ENCODE measurements at regions not wholly inside any gene's neighbourhood (a gene's known extent, or its start where the extent isn't known, plus 50 kb on each side); places are given as distances from the start of the nearest gene placed in this dataset.

DNA sequence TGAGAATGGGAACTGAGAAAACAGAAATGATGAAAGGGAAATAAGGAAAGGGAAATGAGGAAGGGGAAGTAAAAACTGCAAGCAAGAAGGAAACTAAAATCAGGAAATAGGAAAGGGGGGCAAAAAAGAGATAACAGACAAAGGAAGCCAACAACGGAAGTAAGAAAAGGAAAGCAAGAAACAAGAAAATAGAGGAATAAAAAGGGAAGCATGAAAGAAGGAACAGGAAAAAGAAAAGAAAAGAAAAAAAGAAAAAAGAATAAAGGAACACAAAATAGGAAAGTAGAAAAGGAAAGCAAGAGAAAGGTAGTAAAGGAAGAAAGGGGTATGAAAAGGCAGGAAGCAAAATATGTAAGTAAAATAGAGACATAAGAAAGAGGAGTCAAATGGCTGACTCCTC lies 241.2 kb upstream of the NCKAP5 start:
- DNase-seq (ENCODE audit: low read depth in 2 of 3, low spot score in 2 of 3), result no peak

DNA sequence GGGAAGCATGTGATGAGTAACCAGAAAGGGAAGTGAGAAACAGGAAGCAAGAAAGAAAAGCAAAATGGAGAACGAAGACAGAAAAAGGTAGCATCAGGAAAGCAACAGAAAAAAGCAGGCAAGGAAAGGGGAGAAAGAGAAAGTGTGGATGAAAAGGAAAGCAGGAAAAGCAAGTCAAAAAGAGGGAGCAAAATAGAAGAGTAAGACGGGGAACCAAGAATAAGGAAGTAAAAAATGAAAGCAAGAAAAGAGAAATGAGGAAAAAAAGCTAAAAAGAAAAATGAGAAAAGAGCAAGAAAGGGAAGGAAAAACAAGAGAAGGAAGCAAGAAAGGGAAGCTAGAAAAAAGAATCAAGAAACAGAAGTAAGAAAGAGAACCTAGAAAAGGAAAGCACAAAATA lies 242.3 kb upstream of the NCKAP5 start:
- no peak for DNase-seq (ENCODE audit: low read depth in 2 of 3, low spot score in 2 of 3)

DNA sequence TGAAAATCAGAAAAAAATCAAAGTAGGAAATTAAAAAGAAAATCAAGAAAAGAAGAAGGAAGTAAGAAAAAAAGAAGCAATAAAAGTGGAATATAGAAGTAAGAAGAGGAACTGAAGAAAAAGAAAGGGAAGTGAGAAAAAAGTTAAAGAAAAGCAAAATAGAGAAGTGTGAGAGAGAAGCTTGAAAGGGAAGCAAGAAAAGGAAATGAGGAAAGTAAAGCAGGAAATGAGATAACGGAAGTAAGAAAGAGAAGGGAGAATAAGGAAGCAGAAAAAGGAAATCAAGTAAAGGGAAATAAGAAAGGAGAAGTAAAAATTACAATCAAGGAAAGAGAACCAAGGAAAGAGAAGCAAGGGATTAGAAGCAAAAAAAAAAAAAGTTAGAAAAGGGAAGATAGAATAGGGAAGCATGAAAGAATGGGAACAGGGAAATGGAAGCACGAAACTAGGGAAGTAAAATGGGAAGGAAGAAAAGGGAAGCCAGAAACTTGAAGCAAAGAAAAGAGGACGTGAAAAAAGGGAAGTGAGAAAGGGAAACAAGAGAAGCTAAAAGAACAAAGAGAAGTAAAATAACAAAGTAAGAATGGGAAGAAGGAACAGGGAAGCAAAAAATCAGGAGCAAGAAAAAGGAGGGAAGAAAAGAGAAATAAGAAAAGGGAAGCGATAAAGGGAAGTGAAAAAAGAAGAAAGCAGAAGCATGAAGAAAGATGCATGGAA lies 243.3 kb upstream of the NCKAP5 start:
- DNase-seq (ENCODE audit: low read depth in 2 of 3, low spot score in 2 of 3), result no peak

DNA sequence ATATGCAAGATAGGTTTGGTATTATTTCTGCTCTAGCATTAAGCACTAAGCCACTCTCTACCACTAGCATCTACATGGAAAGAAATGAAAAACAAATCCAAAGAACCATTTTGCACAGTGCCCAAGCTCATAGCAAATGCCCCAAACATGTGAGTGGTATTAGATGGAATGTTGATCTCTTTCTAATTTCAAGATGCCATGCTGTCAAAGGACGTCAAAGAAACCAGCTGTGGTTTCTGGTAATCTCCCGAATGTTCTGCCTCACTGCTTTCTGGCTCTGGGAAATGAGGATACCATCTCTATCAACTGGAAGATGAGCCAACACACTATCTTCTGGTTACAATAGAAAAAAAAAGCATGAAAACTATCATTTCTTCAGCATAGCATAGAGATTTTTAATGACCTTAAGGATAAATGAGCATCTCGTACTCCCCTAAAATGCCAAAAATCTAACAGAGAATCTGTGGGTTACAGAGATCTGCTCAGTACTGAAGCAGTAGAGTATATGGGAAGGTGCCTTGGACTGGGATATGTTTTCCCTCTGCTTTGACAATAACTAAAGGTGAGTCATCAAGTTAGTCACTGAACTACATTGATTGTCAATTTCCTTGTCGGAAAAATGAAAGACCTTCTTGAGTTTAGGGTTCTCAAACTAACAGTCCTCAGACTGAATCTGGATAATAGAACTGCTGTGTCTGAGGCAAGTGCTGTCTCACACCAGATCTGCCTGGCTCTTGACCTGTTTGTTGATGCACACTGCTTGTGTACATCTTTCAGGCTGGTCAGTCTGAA lies 244.8 kb upstream of the NCKAP5 start:
- DNase-seq (ENCODE audit: low read depth in 2 of 3, low spot score in 2 of 3), result no peak

DNA sequence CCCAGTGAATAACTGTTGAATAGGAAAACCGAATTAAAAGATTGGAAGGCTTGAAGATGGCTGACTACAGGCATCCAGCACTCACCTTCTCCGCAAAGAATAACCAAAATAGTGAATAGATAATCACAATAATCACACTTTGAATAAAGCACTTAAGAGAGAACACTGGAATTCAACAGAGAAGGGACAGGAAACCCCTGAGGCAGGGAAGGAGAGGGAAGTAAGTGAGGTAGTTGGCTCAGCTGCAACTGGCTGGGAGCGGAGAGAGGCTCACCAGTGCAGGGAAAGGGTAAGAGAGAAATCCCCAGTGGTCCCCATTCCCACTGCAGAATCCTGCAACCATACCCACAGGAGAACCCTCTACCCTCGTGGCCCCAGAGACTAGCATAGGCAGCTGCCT lies 246.6 kb upstream of the NCKAP5 start:
- no peak for DNase-seq (ENCODE audit: low read depth in 2 of 3, low spot score in 2 of 3)

DNA sequence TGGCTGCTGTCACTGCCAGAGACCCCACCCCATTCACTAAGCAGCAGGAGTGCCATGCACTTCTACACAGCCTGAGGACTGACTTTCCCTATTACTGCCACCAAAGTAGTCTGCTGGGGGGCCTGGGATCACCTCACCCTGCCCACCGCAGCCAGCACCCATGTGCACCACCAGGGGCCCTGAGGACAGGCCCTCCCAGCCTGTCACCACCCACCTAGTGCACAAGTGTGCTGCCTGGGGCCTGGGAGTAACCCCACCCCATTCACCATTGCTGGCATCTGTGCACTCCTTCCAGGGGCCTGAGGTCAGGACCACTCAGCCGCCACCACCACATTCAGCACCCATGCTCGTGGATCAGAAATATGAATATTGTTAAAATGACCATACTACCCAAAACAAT lies 247.8 kb upstream of the NCKAP5 start:
- DNase-seq (ENCODE audit: low read depth in 2 of 3, low spot score in 2 of 3), result no peak

DNA sequence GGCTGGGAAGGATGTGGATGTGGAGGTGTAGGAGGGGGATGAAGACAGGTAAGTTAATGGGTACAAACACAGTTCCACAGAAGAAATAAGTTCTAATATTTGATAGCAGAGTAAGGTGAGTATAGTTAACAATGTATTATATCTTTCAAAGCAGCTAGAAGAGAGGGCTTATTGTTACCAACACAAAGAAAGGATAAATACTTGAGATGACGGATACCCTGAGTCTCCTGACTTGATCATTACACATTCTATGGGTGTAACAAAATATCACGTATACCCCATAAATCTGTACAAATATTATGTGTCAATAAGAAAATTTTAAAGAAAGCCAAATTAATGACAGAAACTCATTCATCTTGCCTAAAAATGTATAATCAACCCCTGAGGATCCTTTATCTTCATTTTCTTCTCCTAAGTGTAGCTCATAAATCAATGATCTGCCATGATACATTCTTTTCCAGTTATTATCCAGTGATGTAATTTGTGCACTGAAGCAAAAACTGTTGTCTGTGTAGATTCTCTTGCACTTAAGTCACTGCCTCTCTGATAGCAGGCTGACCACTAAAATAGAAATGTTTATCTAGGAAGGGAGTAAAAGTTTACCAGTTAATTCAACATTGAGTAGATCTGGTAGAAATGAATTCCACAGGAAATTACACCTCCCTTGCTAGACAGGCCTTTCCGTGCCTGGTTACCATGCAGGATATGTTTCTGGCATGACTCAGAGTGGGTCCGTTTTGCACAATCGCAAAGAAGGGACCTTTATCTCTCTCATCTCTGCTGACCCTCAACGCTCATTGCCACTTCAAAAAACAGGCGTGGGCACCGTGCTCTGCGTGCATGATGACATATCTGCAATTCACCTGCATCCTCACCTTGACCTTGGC lies 249.7 kb upstream of the NCKAP5 start:
- DNase-seq (ENCODE audit: low read depth in 2 of 3, low spot score in 2 of 3), result no peak

DNA sequence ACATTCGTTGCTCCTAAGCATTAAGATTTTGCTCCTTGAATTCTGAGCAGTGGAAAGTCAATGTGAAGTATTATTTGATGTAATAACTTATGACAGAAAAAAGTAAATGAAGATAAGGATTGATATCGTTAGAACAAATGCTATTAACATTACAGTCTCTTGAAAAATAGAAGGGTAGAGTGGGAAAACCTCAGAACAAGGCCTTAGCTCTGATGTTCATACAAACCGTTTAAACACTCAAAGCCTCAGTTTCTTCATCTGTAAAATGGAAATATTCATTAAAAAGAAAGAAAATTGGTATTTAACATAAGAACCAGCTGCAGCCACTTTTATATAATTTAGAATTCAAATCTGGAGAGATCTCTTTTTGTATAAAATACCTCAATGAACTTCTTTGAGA lies 250.4 kb upstream of the NCKAP5 start:
- DNase-seq (ENCODE audit: low read depth in 2 of 3, low spot score in 2 of 3), result no peak

DNA sequence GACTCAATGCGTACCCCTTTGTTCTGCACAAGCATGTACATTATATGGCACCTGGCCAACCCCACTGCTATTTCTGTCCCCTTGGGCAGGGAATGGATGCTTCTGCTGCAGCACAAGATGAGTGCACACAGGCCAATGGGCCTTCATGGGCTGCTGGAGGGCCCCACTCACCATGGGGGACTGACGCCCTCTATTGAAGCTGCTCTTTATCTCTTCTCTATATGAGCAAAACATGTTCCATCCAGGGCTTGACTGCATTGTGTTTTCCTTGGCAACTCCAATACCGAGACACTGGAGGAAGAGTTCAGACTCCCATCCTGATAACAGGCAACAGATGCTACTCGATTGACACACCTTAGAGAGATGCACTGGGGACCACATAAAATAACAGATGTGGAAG lies 251.6 kb upstream of the NCKAP5 start:
- DNase-seq (ENCODE audit: low read depth in 2 of 3, low spot score in 2 of 3), result no peak

DNA sequence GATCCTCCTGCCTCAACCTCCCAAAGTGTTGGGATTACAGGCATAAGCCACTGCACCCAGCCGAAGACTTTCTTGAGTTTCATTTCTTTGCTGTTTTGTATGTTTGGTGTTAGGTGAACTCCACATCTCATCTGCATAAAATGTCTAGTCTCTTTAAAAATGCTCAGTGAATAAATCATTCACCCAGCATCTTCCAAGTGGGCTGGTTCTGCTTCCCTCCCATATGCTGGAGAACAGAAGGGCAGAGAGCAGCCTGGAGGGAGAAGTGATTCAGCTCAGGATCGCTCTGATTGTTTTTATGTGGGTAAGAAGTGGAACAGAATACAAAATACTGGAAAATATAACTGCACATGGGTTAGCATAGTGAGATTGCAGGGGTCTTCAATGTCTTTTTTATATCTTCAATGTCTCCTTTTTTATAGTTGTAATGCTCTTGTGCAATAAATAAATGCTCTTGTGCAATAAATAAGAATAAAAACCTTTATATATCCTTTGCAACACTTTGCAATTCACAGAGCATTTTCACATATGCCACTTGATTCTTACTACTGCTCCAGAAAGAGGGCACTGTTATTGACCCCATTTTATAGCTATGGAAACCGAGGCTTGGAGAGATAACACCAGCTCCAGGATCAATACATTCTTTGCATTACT lies 253.0 kb upstream of the NCKAP5 start:
- no peak for DNase-seq (ENCODE audit: low read depth in 2 of 3, low spot score in 2 of 3)

DNA sequence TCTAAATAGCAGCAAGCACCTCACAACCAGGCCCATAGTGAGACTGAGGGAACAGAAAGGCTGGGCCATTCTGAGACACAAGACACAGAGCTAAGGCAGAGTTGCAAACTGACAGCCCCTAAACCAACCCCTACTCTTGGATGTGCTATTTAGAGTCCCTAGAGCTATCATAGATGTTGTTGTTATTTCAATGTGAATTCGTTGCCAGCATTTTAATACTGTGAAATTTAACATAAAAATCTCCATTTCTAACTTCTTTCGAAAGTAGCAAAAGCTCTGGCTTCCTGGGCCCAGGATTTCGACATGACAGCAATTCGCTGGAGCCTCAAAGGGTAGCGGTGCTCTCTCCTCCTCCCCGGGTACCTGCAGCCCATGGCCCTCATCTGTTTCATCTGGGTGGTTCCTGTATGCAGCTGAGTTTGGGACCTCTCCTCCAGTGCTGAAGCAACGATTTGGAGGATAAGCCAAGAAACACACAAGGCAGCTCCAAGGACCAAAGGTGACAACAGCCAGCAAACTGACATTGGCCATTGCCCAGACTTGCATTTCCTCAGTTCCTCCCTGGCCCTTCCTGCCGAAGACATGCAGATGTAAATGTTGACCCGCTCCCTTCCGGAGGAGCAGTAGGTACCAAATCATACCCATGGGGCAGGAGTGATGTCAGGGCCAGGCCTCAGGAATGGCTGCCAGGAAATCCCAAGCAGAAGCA lies 254.4 kb upstream of the NCKAP5 start:
- no peak for DNase-seq (ENCODE audit: low read depth in 2 of 3, low spot score in 2 of 3)

DNA sequence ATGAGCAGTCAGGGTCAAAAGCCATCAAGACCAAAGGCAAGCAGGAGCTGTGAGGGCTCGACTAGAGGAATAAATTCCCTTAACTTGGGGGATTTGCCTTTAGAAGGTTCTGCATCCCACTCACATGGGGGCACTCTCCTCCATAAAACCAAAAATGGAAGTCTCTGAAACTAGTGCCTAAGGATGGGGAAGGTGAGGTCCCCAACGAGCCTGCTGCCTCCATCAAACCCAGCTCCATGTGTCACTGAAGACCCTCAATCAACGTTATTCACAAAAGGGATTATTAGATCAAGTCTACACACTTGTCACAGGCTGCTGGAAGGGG lies 254.9 kb upstream of the NCKAP5 start:
- DNase-seq (ENCODE audit: low read depth in 2 of 3, low spot score in 2 of 3), result no peak

DNA sequence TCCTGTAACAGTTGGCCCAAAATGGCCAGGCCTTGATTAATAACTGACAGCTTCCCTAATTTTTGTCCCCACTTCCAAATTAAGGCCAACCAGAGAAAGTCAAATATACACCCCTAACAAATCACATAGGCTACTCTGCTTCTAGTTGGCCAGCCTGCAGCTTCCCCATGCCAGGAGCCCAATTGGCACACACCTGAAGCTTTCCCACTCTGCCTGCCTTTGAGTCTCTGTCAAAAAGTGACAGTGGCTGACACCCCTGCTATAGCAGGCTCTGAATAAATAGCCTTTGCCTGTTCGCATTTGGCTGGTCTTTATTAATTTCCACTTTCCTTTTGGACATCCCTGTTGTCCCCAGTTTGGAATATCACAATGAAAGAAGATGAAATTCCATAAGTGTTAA lies 256.6 kb upstream of the NCKAP5 start:
- no peak for DNase-seq (ENCODE audit: low read depth in 2 of 3, low spot score in 2 of 3)

DNA sequence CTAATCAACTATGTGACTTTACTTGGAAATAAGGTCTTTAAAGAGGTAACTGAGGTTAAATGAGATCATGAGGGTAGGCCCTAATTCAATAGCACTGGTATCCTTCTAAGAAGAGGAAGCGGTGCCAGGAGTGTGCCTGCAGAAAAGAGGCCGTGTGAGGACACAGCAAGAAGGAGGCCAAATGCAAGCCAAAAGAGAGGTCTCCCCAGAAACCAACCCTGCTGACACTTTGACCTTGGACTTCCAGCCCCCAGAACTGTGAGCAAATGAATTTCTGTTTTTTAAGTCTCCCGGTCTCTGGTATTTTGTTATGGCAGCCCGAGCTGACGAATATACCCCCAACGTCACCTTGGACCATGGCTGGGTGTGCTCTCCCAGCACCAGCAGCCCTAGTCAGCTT lies 257.5 kb upstream of the NCKAP5 start:
- DNase-seq (ENCODE audit: low read depth in 2 of 3, low spot score in 2 of 3), result no peak

DNA sequence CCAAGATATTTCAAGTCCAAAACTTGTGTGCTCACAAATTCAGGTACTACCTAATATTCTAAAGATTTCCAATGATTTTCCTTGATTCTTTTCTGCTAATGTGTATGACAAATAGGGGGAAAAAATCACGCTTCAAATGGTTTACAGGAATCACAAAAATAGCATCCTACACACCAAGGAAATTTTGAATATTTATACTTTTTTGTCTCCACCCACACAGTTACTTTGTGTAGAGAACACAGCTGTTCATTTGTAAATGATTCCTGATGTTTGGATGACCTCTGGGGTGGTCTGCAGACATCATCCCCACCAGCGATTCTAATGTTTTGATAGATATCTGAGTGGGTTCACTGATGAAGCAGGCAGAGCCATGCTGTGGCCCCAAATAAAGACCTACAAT lies 260.6 kb upstream of the NCKAP5 start:
- no peak for DNase-seq (ENCODE audit: low read depth in 2 of 3, low spot score in 2 of 3)

DNA sequence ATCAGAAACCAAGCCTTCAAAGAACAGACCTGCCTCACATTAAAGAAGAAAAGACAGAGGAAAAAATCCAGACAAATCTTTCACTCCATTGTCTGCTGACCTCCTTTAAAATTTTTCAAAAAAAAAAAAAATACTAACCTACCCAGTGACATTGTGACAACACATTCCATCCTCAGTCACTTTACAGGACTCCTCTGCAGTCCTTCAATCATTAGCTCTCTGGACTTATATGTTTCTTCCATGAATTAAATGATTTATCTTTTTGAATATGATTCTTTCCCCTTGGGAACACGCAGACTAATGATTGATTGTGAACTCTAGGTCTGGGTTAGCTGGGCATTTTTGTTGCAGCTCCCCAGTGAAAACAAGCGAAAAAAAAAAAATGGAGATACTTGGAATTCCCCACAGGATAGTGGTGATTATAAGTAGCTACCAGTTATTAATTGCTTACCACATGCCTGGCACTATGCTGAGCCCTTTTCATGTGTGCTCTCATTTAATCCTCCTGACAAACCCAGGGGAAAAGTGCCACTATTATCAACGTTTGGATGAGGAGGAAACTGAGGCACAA lies 261.3 kb upstream of the NCKAP5 start:
- no peak for DNase-seq (ENCODE audit: low read depth in 2 of 3, low spot score in 2 of 3)

DNA sequence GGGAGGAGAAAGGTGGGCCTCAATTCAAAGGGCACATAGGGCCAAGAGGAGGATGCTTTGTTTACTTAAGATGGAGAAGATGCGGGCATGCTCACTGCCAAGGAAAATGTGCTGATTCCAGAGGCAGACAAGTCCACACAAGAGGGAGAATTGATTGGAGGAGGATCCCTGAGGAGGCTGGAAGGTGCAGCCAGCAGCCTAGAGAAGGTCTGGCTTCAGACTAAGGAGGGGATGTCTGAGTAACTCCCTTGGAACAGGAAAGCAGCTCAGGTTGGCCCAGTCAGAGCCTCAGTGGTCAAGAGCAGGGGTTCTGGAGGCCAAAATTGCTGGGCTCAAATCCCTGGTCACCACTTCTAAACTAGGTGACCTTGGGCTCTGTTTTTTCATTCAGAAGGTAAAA lies 265.5 kb upstream of the NCKAP5 start:
- DNase-seq (ENCODE audit: low read depth in 2 of 3, low spot score in 2 of 3), result no peak

DNA sequence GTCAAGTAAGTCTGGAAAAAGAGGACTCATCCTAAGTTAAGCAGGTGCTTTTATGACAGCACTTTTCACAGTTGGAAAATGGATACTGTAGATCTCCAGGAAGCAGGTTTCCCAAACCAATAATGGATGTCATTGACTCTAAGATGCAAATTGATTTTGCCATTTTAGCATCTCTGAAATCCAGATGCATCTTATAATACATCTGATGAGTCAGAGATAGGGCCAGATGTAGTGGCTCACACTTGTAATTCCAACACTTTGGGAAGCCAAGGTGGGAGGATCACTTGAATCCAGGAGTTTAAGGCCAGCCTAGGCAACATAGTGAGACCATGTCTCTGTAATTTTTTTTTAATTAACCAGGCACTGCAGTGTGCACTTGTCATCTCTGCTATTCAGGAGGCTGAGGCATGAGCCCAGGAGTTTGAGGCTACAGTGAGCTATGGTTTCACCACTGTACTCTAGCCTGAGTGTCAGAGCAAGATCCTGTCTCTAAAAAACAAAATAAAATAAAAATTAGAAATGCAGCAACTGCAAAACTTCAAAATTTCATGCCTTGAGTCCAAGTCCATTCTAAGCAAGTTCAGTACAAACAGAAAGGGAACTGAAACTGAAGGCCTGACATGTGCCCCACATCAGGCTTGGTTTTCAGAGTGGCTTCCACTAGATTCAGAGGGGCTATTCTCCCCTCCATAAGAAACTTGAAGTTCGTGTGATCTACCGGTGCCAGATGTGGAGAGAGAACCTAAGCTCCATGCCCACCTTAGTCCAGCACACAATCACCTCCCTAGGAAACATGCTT lies 267.8 kb upstream of the NCKAP5 start:
- no peak for DNase-seq (ENCODE audit: low read depth in 2 of 3, low spot score in 2 of 3)

DNA sequence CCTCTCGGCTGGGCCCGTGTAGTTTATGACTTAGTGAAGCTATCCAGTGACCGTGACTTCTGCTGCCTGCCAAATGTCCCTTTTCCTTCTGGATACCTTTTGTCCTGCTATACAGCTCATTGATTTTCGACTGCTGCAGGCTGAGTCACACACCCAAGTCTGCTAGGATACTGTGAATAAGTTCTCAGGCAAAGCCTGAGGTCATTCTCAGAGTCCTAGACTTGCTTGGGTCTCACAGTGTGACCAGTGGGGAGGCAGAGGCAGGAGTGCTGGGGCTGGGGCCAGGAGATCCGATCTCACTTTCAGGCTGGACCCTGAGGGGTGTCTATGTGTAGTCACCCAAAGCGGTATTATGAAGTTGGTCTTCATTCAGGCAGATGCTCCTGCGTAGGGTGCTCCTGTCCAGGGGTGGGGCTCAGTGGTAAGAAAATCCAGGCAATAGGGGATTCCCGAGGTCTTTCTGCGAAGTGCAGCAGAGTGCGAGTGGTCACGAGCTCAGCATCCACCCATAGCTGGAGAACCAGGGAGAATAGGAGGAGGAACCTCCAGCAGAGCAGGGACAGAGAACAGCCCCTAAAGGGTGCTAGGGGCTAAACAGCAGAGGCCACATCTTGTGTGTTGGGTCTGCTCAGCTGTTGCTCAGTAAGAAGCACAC lies 268.6 kb upstream of the NCKAP5 start:
- no peak for DNase-seq (ENCODE audit: low read depth in 2 of 3, low spot score in 2 of 3)
